ENCODE measurements at regions not wholly inside any gene's neighbourhood (a gene's known extent, or its start where the extent isn't known, plus 50 kb on each side); places are given as distances from the start of the nearest gene placed in this dataset.
"Not testable (repeated sequence)": the region's sequence is repeated elsewhere in the genome, so short reads cannot be mapped to it uniquely, and the experiment has no call there.

DNA sequence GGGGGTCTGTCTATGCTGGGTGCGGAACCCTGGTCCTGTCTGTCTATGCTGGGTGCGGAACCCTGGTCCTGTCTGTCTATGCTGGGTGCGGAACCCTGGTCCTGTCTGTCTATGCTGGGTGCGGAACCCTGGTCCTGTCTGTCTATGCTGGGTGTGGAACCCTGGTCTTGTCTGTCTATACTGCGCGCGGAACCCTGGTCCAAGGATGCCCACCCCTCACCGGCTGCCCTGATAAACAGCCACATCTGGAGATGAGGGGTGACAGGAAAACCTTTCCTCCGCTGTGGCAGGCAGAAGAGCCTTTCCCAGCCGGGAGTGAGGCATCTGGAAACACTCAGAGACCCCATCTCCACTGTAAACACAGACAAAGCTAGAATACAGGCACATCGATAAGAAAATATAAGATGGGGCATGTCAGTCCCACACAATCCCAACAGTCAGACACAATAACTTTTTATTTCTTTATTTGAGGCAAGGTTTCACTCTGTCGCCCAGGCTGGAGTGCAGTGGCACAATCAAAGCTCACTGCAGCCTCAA, 359.5 kb downstream of the C16orf95 start:
- TF ChIP-seq EZH2 (IDR thresholded peaks at IDR 0.05; ENCODE audit: insufficient read depth, poor library complexity, severe bottlenecking); EZH2phosphoT487 (IDR thresholded peaks at IDR 0.05; ENCODE audit: insufficient read depth, low read depth): not testable (repeated sequence)

Data from GM23248 (cell line).